ENCODE measurements at regions not wholly inside any gene's neighbourhood (a gene's known extent, or its start where the extent isn't known, plus 50 kb on each side); places are given as distances from the start of the nearest gene placed in this dataset.

- BruUV-seq (replicated peaks): no TSS peak
- Histone ChIP-seq H3K14ac (replicated peaks; ENCODE audit: low read depth, low read length) (no peak overlapping the region), H2BK120ac (ENCODE audit: low read depth, low read length) (no peak overlapping the region), H3K4me1 (ENCODE audit: control insufficient read depth, insufficient read depth, low read length) (no peaks in the 10 kb centered on the region; the same call in 1 of the 2 replicates), H3K27me3 (ENCODE audit: control insufficient read depth, insufficient read depth, low read length) (no peaks in the 10 kb centered on the region), H4K5ac (ENCODE audit: low read depth, low read length) (no peak overlapping the region), H2AK5ac (ENCODE audit: low read depth, low read length) (no peak overlapping the region), H2BK5ac (ENCODE audit: low read depth, low read length, poor library complexity, severe bottlenecking) (no peak overlapping the region), H3K18ac (ENCODE audit: low read depth, low read length) (no peak overlapping the region), H4K91ac (ENCODE audit: insufficient read depth, low read depth, low read length) (no peak overlapping the region), H3K4ac (ENCODE audit: low read depth, low read length) (no peak overlapping the region), H2BK15ac (ENCODE audit: low read depth, low read length) (no peak overlapping the region), H3K9ac (ENCODE audit: low read depth, low read length) (no peak overlapping the region), H2AFZ (replicated peaks; ENCODE audit: low read length, poor library complexity) (no peak overlapping the region), H3K56ac (ENCODE audit: extremely low read depth, insufficient read depth, low read length) (no peak overlapping the region), H3K36me3 (ENCODE audit: control insufficient read depth, insufficient read depth, low read length) (peaks cover 13% of the 10 kb centered on the region), H4K8ac (ENCODE audit: low read depth in 2 of 2, low read length in 2 of 2) (no peak overlapping the region), H3K9me3 (ENCODE audit: control insufficient read depth, insufficient read depth, low read length) (no peaks in the 10 kb centered on the region), H2AK9ac (replicated peaks; ENCODE audit: low read depth, low read length, poor library complexity) (no peak overlapping the region), H3K4me2 (ENCODE audit: low read depth, low read length) (no peak overlapping the region), H2BK20ac (ENCODE audit: low read depth, low read length) (no peak overlapping the region), H3K79me1 (ENCODE audit: low read depth in 1 of 2, low read length in 2 of 2) (peaks cover 9 to 21% of the 10 kb centered on the region in 2 experiments; a peak in 3 of 4 replicates), H3K23ac (ENCODE audit: low read depth, low read length) (no peak overlapping the region), H3K27ac (ENCODE audit: insufficient read depth, low read length) (no peak overlapping the region), H3K9me1 (ENCODE audit: insufficient read depth, low read length) (peaks cover 10% of the 10 kb centered on the region), H4K20me1 (ENCODE audit: insufficient read depth, low read length) (no peaks in the 10 kb centered on the region), H3K4me3 (ENCODE audit: insufficient read depth, low read depth, low read length) (no peak overlapping the region)
- intact Hi-C loops (cut with micrococcal nuclease) (no loop called here), in situ Hi-C loops (cut with MboI; ENCODE audit: low sequenced_read_pairs) (no loop called here), dilution Hi-C loops (cut with HindIII; ENCODE audit: low sequenced_read_pairs, unreplicated experiment) (no loop called here)
- ATAC-seq (ENCODE audit: low read depth) (no peak), DNase-seq (no peak)
- POLR2A ChIA-PET (ENCODE audit: unreplicated experiment): no interaction called here
- no peak for TF ChIP-seq CTCF (conservative IDR thresholded peaks at IDR 0.05; ENCODE audit: low read depth, low read length)
- TF ChIP-seq RAD21 (IDR thresholded peaks at IDR 0.05; ENCODE audit: low read length): no peak
- TF ChIP-seq CHD1 (IDR thresholded peaks at IDR 0.05; ENCODE audit: low read depth, low read length): no peak
- no peak for TF ChIP-seq FOS (IDR thresholded peaks at IDR 0.05; ENCODE audit: low read depth, low read length)
- TF ChIP-seq NFE2L2 (IDR thresholded peaks at IDR 0.05; ENCODE audit: low read depth, low read length): no peak
- TF ChIP-seq, protein P1, sequence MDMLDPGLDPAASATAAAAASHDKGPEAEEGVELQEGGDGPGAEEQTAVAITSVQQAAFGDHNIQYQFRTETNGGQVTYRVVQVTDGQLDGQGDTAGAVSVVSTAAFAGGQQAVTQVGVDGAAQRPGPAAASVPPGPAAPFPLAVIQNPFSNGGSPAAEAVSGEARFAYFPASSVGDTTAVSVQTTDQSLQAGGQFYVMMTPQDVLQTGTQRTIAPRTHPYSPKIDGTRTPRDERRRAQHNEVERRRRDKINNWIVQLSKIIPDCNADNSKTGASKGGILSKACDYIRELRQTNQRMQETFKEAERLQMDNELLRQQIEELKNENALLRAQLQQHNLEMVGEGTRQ (IDR thresholded peaks at IDR 0.05; ENCODE audit: low read depth, low read length): no peak
- no peak for TF ChIP-seq POLR2A (IDR thresholded peaks at IDR 0.05; ENCODE audit: low read depth, low read length)
- no peak for TF ChIP-seq MAZ (IDR thresholded peaks at IDR 0.05; ENCODE audit: borderline replicate concordance, low read depth, low read length)
- no peak for TF ChIP-seq RFX5 (IDR thresholded peaks at IDR 0.05; ENCODE audit: low read depth, low read length)
- TF ChIP-seq BHLHE40 (IDR thresholded peaks at IDR 0.05; ENCODE audit: low read depth, low read length): no peak
- CTCF ChIA-PET: no interaction called here
- no CpG with 5 or more reads among the region's 2 CpGs for WGBS, 2 experiments (ENCODE audit: extremely low coverage in 2 of 2, insufficient read length in 1 of 2)
Observed at GRCh38 chr9:109925799-109926198, 145.8 kb downstream of the PALM2AKAP2 start.

Measured in IMR-90 (cell line).